Naive thymus-derived CD8-positive, alpha-beta T cell (primary cell): ENCODE measurements at regions not wholly inside any gene's neighbourhood (a gene's known extent, or its start where the extent isn't known, plus 50 kb on each side); places are given as distances from the start of the nearest gene placed in this dataset.

Experiments used
- ATAC-seq, 2 donors: fragments of 150-1000 bp; cut with Tn5 transposase in 1 of 2; sonication (Bioruptor Pico), chemical (Tn5 transposase) in 1 of 2; 1 replicate in 1 of 2; 2 replicates in 1 of 2; pipeline ENCODE4 v1.10.0; 2021; ENCODE audit warnings: mild to moderate bottlenecking in 2 of 2, moderate library complexity in 2 of 2
- POLR2A ChIA-PET: fragments of 350-600 bp; sonication (Branson Sonifier 250); formaldehyde crosslinking; loops from one replicate; lab custom pipeline; 2021; ENCODE audit warnings: antibody characterized with exemption; lab: Charles Lee
- DNase-seq, 10 donors: peaks; one replicate each; pipeline versions ENCODE4 v3.0.0 to v3.0.0-alpha.2; 2020 to 2022
- H3K27ac Mint-ChIP-seq, 10 donors: one replicate each; pipeline ENCODE4 v1.8.0; 2020 to 2022; ENCODE audit warnings: mild to moderate bottlenecking in 10 of 10, mixed read lengths in 10 of 10, moderate library complexity in 4 of 10, inconsistent platforms in 1 of 10
- H3K27me3 Mint-ChIP-seq, 5 donors: one replicate each; pipeline ENCODE4 v1.8.0; 2021 to 2022; ENCODE audit warnings: mixed read lengths in 5 of 5
- H3K36me3 Mint-ChIP-seq, 3 donors: one replicate each; pipeline ENCODE4 v1.8.0; 2020 to 2022; ENCODE audit warnings: mixed read lengths in 3 of 3, mild to moderate bottlenecking in 2 of 3, inconsistent platforms in 1 of 3
- H3K4me1 Mint-ChIP-seq, 4 donors: one replicate each; pipeline ENCODE4 v1.8.0; 2021 to 2022; ENCODE audit warnings: mixed read lengths in 4 of 4
- H3K4me3 Mint-ChIP-seq, 10 donors: one replicate each; pipeline ENCODE4 v1.8.0; 2020 to 2022; ENCODE audit warnings: mild to moderate bottlenecking in 10 of 10, mixed read lengths in 10 of 10, moderate library complexity in 6 of 10, inconsistent platforms in 1 of 10
- H3K9me3 Mint-ChIP-seq, 9 donors: one replicate each; pipeline ENCODE4 v1.8.0; 2020 to 2022; ENCODE audit warnings: mixed read lengths in 9 of 9, mild to moderate bottlenecking in 3 of 9, inconsistent platforms in 1 of 9, moderate library complexity in 1 of 9

GRCh38 chr3:70771426-70772147, 459.1 kb upstream of the MDFIC2 start:
- Mint-ChIP-seq H3K36me3 (peaks cover 0 to 4% (median 0%) of the 10 kb centered on the region in 3 donors), H3K9me3 (peaks cover 0 to 3% (median 0%) of the 10 kb centered on the region in 9 donors), H3K4me1 (no peaks in the 10 kb centered on the region), H3K27ac (no peak overlapping the region), H3K4me3 (no peak overlapping the region), H3K27me3 (peaks cover 4 to 30% (median 10%) of the 10 kb centered on the region in 5 donors)
- ATAC-seq (no peak), DNase-seq (no peak)
- POLR2A ChIA-PET: no interaction called here

- H3K9me3 Mint-ChIP-seq: peaks cover 0 to 3% (median 0%) of the 10 kb centered on the region in 9 donors
- no peak overlapping the region for H3K4me3 Mint-ChIP-seq
- ATAC-seq (no peak), DNase-seq (no peak)
- H3K27ac Mint-ChIP-seq: no peak overlapping the region
- POLR2A ChIA-PET: no interaction called here
- H3K27me3 Mint-ChIP-seq: peaks cover 4 to 30% (median 8%) of the 10 kb centered on the region in 5 donors
- H3K36me3 Mint-ChIP-seq: peaks cover 0 to 4% (median 0%) of the 10 kb centered on the region in 3 donors
- no peaks in the 10 kb centered on the region for H3K4me1 Mint-ChIP-seq
Measured at GRCh38 chr3:70770650-70771049, 458.2 kb upstream of the MDFIC2 start.

GRCh38 chr3:70766301-70766700, 453.9 kb upstream of the MDFIC2 start:
- DNase-seq: no peak
- POLR2A ChIA-PET: no interaction called here
- Mint-ChIP-seq H3K36me3 (no peaks in the 10 kb centered on the region), H3K27me3 (peaks cover 0 to 14% (median 3%) of the 10 kb centered on the region in 5 donors), H3K27ac (no peak overlapping the region), H3K4me3 (no peak overlapping the region), H3K9me3 (peaks cover 0 to 2% (median 0%) of the 10 kb centered on the region in 9 donors), H3K4me1 (no peaks in the 10 kb centered on the region)
- no peak for ATAC-seq

GRCh38 chr3:70763894-70764293, 451.5 kb upstream of the MDFIC2 start:
- H3K4me3 Mint-ChIP-seq: no peak overlapping the region
- peaks cover 0 to 2% (median 0%) of the 10 kb centered on the region in 9 donors for H3K9me3 Mint-ChIP-seq
- no peaks in the 10 kb centered on the region for H3K27me3 Mint-ChIP-seq
- no peak for DNase-seq
- ATAC-seq: no peak
- H3K4me1 Mint-ChIP-seq: no peaks in the 10 kb centered on the region
- H3K36me3 Mint-ChIP-seq: no peaks in the 10 kb centered on the region
- H3K27ac Mint-ChIP-seq: no peak overlapping the region
- POLR2A ChIA-PET: no interaction called here

GRCh38 chr3:70757658-70758057, 445.2 kb upstream of the MDFIC2 start:
- H3K27me3 Mint-ChIP-seq: peaks cover 0 to 7% (median 2%) of the 10 kb centered on the region in 5 donors
- POLR2A ChIA-PET: no interaction called here
- ATAC-seq (no peak), DNase-seq (no peak)
- H3K27ac Mint-ChIP-seq: no peak overlapping the region
- no peak overlapping the region for H3K4me3 Mint-ChIP-seq
- H3K9me3 Mint-ChIP-seq: peaks cover 0 to 4% (median 0%) of the 10 kb centered on the region in 9 donors
- H3K4me1 Mint-ChIP-seq: no peaks in the 10 kb centered on the region
- H3K36me3 Mint-ChIP-seq: no peaks in the 10 kb centered on the region

- ATAC-seq (no peak), DNase-seq (no peak)
- POLR2A ChIA-PET: no interaction called here
- peaks cover 0 to 4% (median 0%) of the 10 kb centered on the region in 9 donors for H3K9me3 Mint-ChIP-seq
- no peak overlapping the region for H3K4me3 Mint-ChIP-seq
- no peaks in the 10 kb centered on the region for H3K4me1 Mint-ChIP-seq
- H3K27me3 Mint-ChIP-seq: peaks cover 0 to 13% (median 8%) of the 10 kb centered on the region in 5 donors
- H3K36me3 Mint-ChIP-seq: no peaks in the 10 kb centered on the region
- H3K27ac Mint-ChIP-seq: no peak overlapping the region
Measured at GRCh38 chr3:70755526-70755925, 443.1 kb upstream of the MDFIC2 start.

GRCh38 chr3:70754314-70754713, 441.9 kb upstream of the MDFIC2 start:
- Mint-ChIP-seq H3K4me1 (no peaks in the 10 kb centered on the region), H3K27me3 (peaks cover 0 to 20% (median 9%) of the 10 kb centered on the region in 5 donors), H3K27ac (no peak overlapping the region), H3K4me3 (no peak overlapping the region), H3K9me3 (peaks cover 0 to 4% (median 0%) of the 10 kb centered on the region in 9 donors), H3K36me3 (no peaks in the 10 kb centered on the region)
- POLR2A ChIA-PET: no interaction called here
- ATAC-seq: no peak
- no peak for DNase-seq

GRCh38 chr3:70753572-70753971, 441.1 kb upstream of the MDFIC2 start:
- no peak for DNase-seq
- no peak for ATAC-seq
- no peaks in the 10 kb centered on the region for H3K4me1 Mint-ChIP-seq
- POLR2A ChIA-PET: no interaction called here
- no peak overlapping the region for H3K27ac Mint-ChIP-seq
- H3K27me3 Mint-ChIP-seq: peaks cover 2 to 27% (median 9%) of the 10 kb centered on the region in 5 donors
- H3K4me3 Mint-ChIP-seq: no peak overlapping the region
- no peaks in the 10 kb centered on the region for H3K36me3 Mint-ChIP-seq
- peaks cover 0 to 4% (median 0%) of the 10 kb centered on the region in 9 donors for H3K9me3 Mint-ChIP-seq

- POLR2A ChIA-PET: no interaction called here
Measured at GRCh38 chr3:70752051-70752450, 439.6 kb upstream of the MDFIC2 start.

GRCh38 chr3:70749122-70749521, 436.7 kb upstream of the MDFIC2 start:
- Mint-ChIP-seq H3K36me3 (no peaks in the 10 kb centered on the region), H3K9me3 (no peaks in the 10 kb centered on the region), H3K27ac (no peak overlapping the region), H3K4me3 (no peak overlapping the region), H3K27me3 (peaks cover 2 to 34% (median 9%) of the 10 kb centered on the region in 5 donors), H3K4me1 (no peaks in the 10 kb centered on the region)
- ATAC-seq (no peak), DNase-seq (no peak)
- POLR2A ChIA-PET: no interaction called here

More at GRCh38 chr3:70752051-70752450, 439.6 kb upstream of the MDFIC2 start:
- Mint-ChIP-seq H3K9me3 (peaks cover 0 to 4% (median 0%) of the 10 kb centered on the region in 9 donors), H3K4me1 (no peaks in the 10 kb centered on the region), H3K36me3 (no peaks in the 10 kb centered on the region), H3K27ac (no peak overlapping the region), H3K4me3 (no peak overlapping the region), H3K27me3 (peaks cover 2 to 34% (median 9%) of the 10 kb centered on the region in 5 donors)
- ATAC-seq: no peak
- DNase-seq: no peak

- Mint-ChIP-seq H3K36me3 (no peaks in the 10 kb centered on the region), H3K9me3 (no peaks in the 10 kb centered on the region), H3K27ac (peak overlapping the region in 1 of 10 donors; percentile 14), H3K4me1 (no peaks in the 10 kb centered on the region), H3K27me3 (peaks cover 2 to 34% (median 9%) of the 10 kb centered on the region in 5 donors), H3K4me3 (no peak overlapping the region)
- POLR2A ChIA-PET: no interaction called here
- ATAC-seq (no peak), DNase-seq (no peak)
Measured at GRCh38 chr3:70748593-70748992, 436.2 kb upstream of the MDFIC2 start.

- Mint-ChIP-seq H3K27ac (no peak overlapping the region), H3K4me1 (no peaks in the 10 kb centered on the region), H3K9me3 (no peaks in the 10 kb centered on the region), H3K36me3 (no peaks in the 10 kb centered on the region), H3K4me3 (no peak overlapping the region), H3K27me3 (peaks cover 2 to 33% (median 9%) of the 10 kb centered on the region in 5 donors)
- no peak for ATAC-seq
- POLR2A ChIA-PET: no interaction called here
- DNase-seq: no peak
Measured at GRCh38 chr3:70747847-70748246, 435.4 kb upstream of the MDFIC2 start.

- ATAC-seq: no peak
- DNase-seq: no peak
- Mint-ChIP-seq H3K4me3 (no peak overlapping the region), H3K27me3 (peaks cover 0 to 16% (median 9%) of the 10 kb centered on the region in 5 donors), H3K36me3 (peaks cover 0 to 4% (median 0%) of the 10 kb centered on the region in 3 donors), H3K27ac (no peak overlapping the region), H3K9me3 (no peaks in the 10 kb centered on the region), H3K4me1 (no peaks in the 10 kb centered on the region)
- POLR2A ChIA-PET: no interaction called here
Measured at GRCh38 chr3:70744536-70744935, 432.1 kb upstream of the MDFIC2 start.
